ENCODE measurements at regions not wholly inside any gene's neighbourhood (a gene's known extent, or its start where the extent isn't known, plus 50 kb on each side); places are given as distances from the start of the nearest gene placed in this dataset.
"Not testable (repeated sequence)": the region's sequence is repeated elsewhere in the genome, so short reads cannot be mapped to it uniquely, and the experiment has no call there.

GRCh38 chr4:173111031-173111430, 57.6 kb upstream of the GALNT7 start:
- no peaks in the 10 kb centered on the region for H3K36me3 ChIP-seq (ENCODE audit: low read depth, missing control alignments)
- intact Hi-C loops (cut with DNase I; ENCODE audit: low total_unique reads) = no loop called here
- DNase-seq = no peak
- H3K4me3 ChIP-seq = no peak overlapping the region
- H3K27me3 ChIP-seq = no peaks in the 10 kb centered on the region
- H3K27ac ChIP-seq = no peak overlapping the region
- no peaks in the 10 kb centered on the region for H3K4me1 ChIP-seq
- TF ChIP-seq CTCF (IDR thresholded peaks at IDR 0.05) (no peak), POLR2A (IDR thresholded peaks at IDR 0.05) (no peak)
- H3K9me3 ChIP-seq = no peaks in the 10 kb centered on the region

GRCh38 chr4:173117430-173117829, 51.2 kb upstream of the GALNT7 start:
- H3K4me3 ChIP-seq; H3K27me3 ChIP-seq; H3K4me1 ChIP-seq; intact Hi-C loops (cut with DNase I; ENCODE audit: low total_unique reads); H3K27ac ChIP-seq; DNase-seq; H3K36me3 ChIP-seq (ENCODE audit: low read depth, missing control alignments); H3K9me3 ChIP-seq: not testable (repeated sequence)
- 74 to 92% methylated on average over 3 of the region's 3 CpGs for WGBS, 2 donors
